ENCODE measurements at regions not wholly inside any gene's neighbourhood (a gene's known extent, or its start where the extent isn't known, plus 50 kb on each side); places are given as distances from the start of the nearest gene placed in this dataset.

- Histone ChIP-seq H3K4me2 (no peak overlapping the region), H3K4me3 (IDR thresholded peaks at IDR 0.05; ENCODE audit: insufficient read depth, low read depth, low read length) (no peak overlapping the region), H3K27me3 (ENCODE audit: insufficient read depth, low read depth) (no peaks in the 10 kb centered on the region), H3K79me2 (ENCODE audit: insufficient read depth, low read depth) (no peaks in the 10 kb centered on the region), H2AFZ (ENCODE audit: low read depth) (no peak overlapping the region), H3K4me1 (ENCODE audit: low read depth, poor library complexity, severe bottlenecking) (no peaks in the 10 kb centered on the region), H3K36me3 (ENCODE audit: insufficient read depth) (no peaks in the 10 kb centered on the region), H3K27ac (no peak overlapping the region), H4K20me1 (ENCODE audit: insufficient read depth) (no peaks in the 10 kb centered on the region), H3K9ac (no peak overlapping the region)
- no peak for TF ChIP-seq CTCF (conservative IDR thresholded peaks at IDR 0.05; ENCODE audit: low read depth, low read length)
Observed at GRCh38 chr12:5096241-5096924, 52.7 kb downstream of the KCNA5 start.

GRCh38 chr12:5097786-5098185 is 54.1 kb downstream of the KCNA5 start:
- Histone ChIP-seq H3K36me3 (ENCODE audit: insufficient read depth) (no peaks in the 10 kb centered on the region), H3K4me3 (IDR thresholded peaks at IDR 0.05; ENCODE audit: insufficient read depth, low read depth, low read length) (no peak overlapping the region), H3K27ac (no peak overlapping the region), H2AFZ (ENCODE audit: low read depth) (no peak overlapping the region), H3K4me2 (no peak overlapping the region), H3K27me3 (ENCODE audit: insufficient read depth, low read depth) (no peaks in the 10 kb centered on the region), H3K4me1 (ENCODE audit: low read depth, poor library complexity, severe bottlenecking) (no peaks in the 10 kb centered on the region), H3K79me2 (ENCODE audit: insufficient read depth, low read depth) (no peaks in the 10 kb centered on the region), H4K20me1 (ENCODE audit: insufficient read depth) (no peaks in the 10 kb centered on the region), H3K9ac (no peak overlapping the region)
- no peak for TF ChIP-seq CTCF (conservative IDR thresholded peaks at IDR 0.05; ENCODE audit: low read depth, low read length)

- Histone ChIP-seq H3K4me3 (IDR thresholded peaks at IDR 0.05; ENCODE audit: insufficient read depth, low read depth, low read length) (no peak overlapping the region), H3K27me3 (ENCODE audit: insufficient read depth, low read depth) (no peaks in the 10 kb centered on the region)
- no peak for TF ChIP-seq CTCF (conservative IDR thresholded peaks at IDR 0.05; ENCODE audit: low read depth, low read length)
Observed at GRCh38 chr12:5099136-5099535, 55.5 kb downstream of the KCNA5 start.

GRCh38 chr12:5099591-5099990 is 55.9 kb downstream of the KCNA5 start:
- no peaks in the 10 kb centered on the region for H3K36me3 ChIP-seq (ENCODE audit: insufficient read depth)
- H3K4me1 ChIP-seq (ENCODE audit: low read depth, poor library complexity, severe bottlenecking) = no peaks in the 10 kb centered on the region
- no peak overlapping the region for H3K27ac ChIP-seq
- no peaks in the 10 kb centered on the region for H4K20me1 ChIP-seq (ENCODE audit: insufficient read depth)
- H3K27me3 ChIP-seq (ENCODE audit: insufficient read depth, low read depth) = no peaks in the 10 kb centered on the region
- TF ChIP-seq CTCF (conservative IDR thresholded peaks at IDR 0.05; ENCODE audit: low read depth, low read length) = no peak
- H3K9ac ChIP-seq = no peak overlapping the region
- H3K4me3 ChIP-seq (IDR thresholded peaks at IDR 0.05; ENCODE audit: insufficient read depth, low read depth, low read length) = no peak overlapping the region
- no peak overlapping the region for H3K4me2 ChIP-seq
- H3K79me2 ChIP-seq (ENCODE audit: insufficient read depth, low read depth) = no peaks in the 10 kb centered on the region
- H2AFZ ChIP-seq (ENCODE audit: low read depth) = no peak overlapping the region

More at GRCh38 chr12:5099136-5099535, 55.5 kb downstream of the KCNA5 start:
- Histone ChIP-seq H3K4me1 (ENCODE audit: low read depth, poor library complexity, severe bottlenecking) (no peaks in the 10 kb centered on the region), H3K4me2 (no peak overlapping the region), H3K79me2 (ENCODE audit: insufficient read depth, low read depth) (no peaks in the 10 kb centered on the region), H2AFZ (ENCODE audit: low read depth) (no peak overlapping the region), H4K20me1 (ENCODE audit: insufficient read depth) (no peaks in the 10 kb centered on the region), H3K27ac (no peak overlapping the region), H3K9ac (no peak overlapping the region), H3K36me3 (ENCODE audit: insufficient read depth) (no peaks in the 10 kb centered on the region)
